ENCODE measurements at regions not wholly inside any gene's neighbourhood (a gene's known extent, or its start where the extent isn't known, plus 50 kb on each side); places are given as distances from the start of the nearest gene placed in this dataset.

DNA sequence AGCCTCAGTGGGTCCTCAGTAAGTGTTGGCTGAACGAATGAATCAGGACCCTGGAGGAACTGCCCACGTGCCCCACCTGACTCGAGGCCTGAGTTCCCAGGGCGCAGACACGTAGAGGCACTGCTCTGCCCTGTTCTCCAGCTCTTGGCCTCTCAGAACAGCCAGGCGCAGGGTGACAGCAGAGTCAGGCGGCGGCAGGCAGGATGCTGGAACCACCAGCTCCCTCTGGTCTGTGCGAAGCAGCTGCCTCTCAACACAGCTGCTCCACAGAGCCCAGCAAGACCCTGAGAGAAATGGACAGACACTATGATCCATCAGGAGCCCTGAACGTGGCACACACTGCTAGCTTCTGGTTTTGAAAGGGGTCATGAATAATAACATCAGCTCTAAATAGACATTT lies 53.1 kb upstream of the BCO1 start:
- DNase-seq = no peak

DNA sequence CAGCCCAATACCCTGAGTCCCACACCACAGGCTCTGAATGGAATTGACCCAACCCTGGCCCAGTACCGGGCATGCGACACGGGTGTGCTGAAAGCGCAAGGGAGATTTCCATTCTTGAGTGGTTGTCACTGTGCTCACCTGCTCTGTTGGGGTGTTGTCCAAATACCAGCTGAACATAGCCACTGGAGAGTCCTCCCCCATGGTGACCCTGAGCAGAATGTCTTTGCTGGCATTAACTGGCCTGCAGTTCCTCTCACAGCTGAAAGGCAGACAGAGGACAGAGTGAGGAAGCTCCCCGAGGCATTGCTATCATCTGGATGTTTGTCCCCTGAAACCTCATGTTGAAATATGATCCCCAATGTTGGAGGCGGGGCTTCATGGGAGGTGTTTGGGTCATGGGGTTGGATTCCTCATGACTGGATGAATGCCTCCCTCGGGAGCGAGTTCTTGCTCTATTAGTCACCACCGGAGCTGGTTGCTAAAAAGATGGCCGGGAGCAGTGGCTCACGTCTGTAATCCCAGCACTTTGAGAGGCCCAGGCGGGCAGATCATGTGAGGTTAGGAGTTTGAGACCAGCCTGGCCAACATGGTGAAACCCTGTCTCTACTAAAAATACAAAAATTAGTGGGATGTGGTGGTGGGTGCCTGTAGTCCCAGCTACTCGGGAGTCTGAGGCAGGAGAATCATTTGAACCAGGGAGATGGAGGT lies 57.3 kb upstream of the BCO1 start:
- peak; percentile 54 for DNase-seq

GRCh38 chr16:81180578-81180977 lies 57.9 kb upstream of the BCO1 start:
- DNase-seq = no peak

DNA sequence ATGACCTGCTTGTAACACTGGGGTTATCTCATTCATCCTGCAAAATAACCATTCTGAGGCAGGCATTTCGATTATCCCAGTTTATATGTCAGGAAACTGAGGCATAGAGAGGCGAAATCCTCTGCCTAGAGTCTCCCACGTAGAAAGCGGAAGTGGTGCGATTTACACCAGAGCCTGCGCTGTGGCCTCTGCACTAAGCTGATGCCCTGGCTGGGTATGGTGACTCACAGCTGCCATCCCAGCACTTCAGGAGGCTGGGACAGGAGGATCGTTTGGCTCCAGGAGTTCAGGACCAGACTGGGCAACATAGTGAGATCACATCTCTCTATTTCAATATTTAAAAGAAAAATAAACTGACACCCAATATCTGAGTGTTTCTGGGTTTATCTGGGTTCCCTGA lies 59.3 kb upstream of the BCO1 start:
- no peak for DNase-seq

DNA sequence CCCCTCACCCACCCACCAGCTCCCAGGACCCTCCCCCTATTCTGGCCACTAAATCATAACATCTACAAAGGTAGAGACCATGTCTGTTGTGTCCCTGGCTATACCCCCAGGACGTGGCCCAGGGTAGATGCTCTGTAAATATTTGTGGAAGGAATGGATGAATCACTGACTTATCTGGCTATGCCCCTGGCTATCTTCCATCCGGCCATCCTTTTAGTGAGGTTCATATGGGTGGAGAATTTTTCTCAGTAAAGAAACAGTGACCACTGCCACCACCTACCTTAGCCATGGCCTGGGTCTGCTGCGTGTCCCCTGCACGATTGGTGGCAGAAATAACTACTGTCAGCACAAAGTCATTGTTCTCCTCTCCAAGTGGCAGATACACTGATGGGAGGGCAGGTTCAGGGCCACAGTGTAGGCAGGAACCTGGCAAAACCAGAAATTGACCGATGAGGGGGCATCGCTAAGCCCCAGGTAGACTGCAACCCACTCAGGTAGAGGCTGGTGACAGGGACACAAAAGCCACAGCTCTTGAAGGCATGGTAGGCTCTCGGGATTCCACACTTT lies 63.1 kb upstream of the BCO1 start:
- DNase-seq = no peak

- DNase-seq = no peak
Measured at GRCh38 chr16:81174644-81175324, 63.7 kb upstream of the BCO1 start.

- no peak for DNase-seq
Measured at GRCh38 chr16:81172769-81173658, 65.5 kb upstream of the BCO1 start.

DNA sequence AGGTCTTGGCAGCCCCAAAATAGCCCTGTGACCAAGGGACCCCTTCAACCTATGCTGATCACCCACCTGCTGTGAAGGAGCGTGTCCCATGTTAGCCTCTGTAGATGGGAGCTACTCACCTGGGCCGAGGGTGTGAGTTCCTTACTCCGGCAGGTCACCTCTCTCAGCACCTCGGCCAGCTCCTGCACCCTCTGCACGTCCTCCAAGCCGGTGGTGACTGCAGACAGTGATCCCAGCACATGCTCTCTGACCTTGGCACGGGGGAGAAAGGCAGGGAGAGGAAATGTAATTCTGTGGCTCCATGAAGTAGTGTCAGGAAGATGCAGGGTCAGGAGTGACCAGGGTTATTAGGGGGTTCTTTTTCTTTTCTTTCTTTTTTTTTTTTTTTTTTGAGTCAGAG lies 67.7 kb upstream of the BCO1 start:
- DNase-seq = no peak

DNA sequence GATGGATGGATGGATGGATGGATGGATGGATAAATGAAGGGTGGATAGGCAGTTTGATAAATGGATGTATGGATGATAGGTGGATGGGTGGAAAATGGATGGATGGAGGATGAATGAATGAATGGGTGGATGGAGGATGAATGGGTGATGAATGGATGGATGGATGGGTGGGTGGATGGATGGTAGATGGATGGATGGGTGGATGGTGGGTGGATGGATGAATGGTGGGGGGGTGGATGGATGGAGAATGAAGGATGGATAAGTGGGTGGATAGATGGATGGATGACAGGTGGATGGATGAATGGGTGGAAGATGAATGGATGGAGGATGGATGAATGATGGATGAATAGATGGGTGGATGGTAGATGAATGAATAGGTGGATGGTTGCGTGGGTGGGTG lies 70.1 kb upstream of the BCO1 start:
- DNase-seq = no peak

DNA sequence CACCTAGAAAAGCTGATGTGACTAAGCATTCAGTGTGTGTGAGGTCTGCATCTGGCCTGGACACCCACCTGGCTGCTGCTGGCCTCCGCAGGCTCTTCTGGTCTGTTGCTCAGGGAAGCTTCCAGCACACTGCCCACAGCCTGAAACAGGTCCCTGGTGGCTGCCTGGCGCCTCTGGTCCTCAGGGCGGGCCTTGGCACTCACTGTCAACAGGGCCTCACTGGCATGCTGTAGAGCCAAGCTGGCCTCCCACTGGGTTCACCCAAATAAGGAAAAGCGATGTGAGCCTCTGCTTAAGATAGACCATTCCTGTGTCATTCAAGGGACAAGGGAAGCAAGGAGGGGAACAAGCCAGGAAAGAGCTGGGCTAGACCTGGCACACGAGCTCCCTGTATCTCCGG lies 70.6 kb upstream of the BCO1 start:
- DNase-seq = no peak

DNA sequence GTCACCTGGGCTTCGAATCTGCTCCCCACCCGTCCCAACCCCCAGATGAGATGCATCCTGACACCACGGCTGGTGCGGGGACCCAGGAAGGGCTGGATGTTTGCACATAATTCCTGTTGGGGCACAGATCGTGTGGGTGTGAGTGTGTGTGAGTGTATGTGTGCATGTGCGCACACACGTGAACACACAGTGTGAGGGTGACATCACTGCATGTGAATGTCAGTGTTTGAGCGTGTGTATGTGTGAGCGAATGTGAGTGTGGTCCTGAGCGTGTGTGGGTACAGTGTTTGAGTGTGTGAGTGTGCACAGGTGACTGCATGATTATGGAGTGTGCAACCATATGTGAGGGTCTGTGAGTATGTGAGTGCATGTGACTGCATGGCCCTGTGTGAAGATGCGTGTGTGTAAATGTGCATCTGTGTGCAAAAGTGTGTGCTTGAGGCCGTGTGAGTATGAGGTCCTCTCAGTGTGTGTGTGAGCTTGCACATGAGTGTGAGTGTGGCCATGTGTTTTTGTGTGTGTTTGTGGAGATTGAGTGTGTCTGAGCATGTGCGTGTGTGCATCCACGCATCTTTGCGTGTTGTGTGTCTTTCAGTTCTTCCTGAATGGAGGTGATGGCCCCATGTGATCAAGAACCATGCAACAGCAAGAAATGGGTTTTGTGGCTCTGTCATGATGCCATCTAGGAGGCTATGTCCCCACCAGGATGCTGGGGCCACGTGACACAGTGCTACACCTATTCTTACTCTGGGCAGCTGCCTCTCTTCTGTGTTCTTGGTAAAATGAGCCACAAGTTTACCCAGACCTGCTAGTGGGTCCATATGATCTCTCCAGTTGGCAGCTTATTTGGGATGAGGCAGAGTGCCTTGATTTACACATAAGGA lies 70.5 kb upstream of the GCSH start:
- no peak for DNase-seq

DNA sequence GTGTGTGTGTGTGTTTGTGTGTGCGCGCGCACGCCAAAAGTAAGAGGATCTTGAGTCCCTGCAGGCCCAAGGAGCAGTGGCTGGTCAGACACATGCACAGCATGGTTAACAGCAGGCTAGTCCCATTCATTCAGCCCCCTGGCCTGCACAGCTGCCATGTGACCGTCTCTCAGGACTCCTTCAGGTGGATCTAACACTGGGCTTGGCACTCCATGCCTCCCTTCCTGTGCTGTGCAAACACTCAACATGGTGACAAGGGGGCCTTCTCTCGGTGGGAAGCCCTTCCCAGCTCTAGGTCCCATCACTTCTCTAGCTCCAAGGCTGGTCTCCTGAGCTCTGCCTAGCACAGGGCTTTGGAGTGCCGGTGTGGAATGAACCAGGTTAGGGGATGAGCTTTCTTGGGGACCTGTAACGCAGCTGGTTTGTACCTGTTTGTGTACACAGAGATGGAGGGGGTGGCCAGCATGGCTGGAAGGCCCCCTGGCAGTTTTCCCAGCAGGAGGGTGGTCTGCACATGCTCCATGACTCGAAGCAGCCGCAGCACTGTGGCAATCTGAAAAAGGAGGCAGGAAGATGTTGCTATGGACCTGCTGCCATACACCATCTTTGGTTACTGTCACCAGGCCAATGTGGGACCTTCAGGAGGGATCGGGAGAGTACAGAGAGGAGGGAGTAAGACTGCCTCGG lies 69.4 kb upstream of the GCSH start:
- DNase-seq = no peak

DNA sequence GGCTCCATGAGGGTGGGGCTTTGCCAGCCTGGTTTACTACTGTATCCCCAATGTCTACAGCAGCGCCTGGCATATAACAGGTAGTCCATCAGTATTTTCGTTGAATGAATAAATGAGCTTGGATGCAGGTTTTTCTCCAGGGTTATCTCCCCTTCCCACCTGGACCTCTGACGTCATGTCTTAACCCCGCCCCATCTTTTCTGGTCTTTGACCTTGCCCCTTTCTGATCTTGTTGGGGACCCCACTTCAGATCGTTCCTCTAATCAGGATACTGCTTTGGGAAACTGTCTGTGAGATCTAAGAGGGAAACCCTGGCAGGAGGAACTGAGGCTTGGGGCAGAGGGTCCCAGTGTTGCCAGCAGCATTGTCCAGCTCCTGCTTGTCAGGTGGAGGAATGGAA lies 68.8 kb upstream of the GCSH start:
- no peak for DNase-seq

- DNase-seq = no peak
Measured at GRCh38 chr16:81164481-81164880, 68.3 kb upstream of the GCSH start.

DNA sequence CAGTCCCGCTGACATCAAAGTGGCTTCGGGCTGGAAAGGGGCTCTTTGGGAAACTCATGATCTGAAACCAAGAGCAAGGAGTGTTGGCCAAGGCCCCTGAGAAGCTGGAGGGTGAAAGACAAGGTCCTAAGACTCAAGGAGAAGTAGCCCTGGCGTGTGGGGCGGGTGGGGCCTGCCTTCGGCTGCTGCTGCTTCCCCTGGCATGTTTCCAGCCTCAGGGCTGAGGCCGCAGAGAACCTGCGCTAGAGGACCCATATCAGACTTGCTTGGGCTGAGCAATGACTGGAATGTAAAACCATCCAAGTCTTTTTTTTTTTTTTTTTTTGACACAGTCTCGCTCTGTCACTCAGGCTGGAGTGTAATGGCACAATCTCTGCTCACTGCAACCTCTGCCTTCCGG lies 67.5 kb upstream of the GCSH start:
- DNase-seq = no peak

- DNase-seq = no peak
Measured at GRCh38 chr16:81158964-81159363, 62.8 kb upstream of the GCSH start.

GRCh38 chr16:81155769-81156168 lies 59.6 kb upstream of the GCSH start:
- no peak for DNase-seq

DNA sequence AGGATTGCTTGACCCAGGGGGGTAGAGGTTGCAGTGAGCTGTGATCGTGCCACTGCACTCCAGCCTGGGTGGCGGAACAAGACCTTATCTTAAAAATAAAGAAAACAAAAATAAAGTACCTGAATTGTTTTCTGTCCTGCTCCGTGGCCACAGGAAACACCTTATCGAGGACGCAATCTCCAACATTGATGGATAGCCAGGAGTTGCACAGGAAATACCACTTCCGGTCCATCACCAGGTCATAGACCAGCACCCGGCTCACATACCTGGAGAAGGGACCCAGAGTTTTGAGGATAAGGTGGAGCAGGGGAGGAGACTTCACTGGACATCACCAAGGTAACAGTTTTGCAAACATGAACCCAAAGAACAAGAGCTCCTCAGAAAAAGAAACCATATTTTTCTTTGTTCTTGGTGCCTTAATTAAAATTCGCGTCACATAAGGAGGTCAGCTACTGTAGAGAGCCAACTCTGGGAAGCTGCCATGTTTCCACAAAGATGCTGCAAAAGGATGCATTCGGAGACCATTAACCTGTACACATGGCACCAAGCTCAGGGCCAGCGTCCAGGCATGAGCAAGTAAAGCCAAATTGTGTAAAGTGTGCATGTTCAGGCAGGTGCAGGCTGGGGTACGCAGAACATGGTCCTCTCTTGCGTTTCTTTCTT lies 55.6 kb upstream of the GCSH start:
- no peak for DNase-seq

DNA sequence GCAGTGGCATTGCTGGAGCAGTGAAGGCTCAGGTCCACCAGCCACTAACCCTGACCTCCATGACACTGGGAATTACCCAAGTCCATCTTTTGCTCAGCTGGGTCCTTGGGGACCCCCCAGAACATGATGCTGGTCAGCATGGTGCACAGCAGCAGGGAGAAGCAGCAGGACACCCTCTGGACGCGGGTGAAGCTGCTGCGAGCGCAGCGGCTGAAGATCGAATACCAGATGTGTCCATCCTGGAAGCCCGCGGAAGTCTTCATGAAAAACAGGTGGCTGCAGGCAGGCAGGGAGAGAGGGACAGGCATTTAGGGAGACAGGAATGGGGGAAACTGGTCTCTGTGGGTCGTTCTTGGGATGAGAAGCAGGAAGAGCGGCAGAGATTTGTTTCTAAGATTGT lies 53.4 kb upstream of the GCSH start:
- DNase-seq = no peak

- DNase-seq = no peak
Measured at GRCh38 chr16:81148277-81148676, 52.1 kb upstream of the GCSH start.

Measured in right kidney (tissue), 1 donor.